HG03097 (cell line): ENCODE measurements at regions not wholly inside any gene's neighbourhood (a gene's known extent, or its start where the extent isn't known, plus 50 kb on each side); places are given as distances from the start of the nearest gene placed in this dataset.

Source experiments
- ATAC-seq: cut with Tn5 transposase; IDR thresholded peaks from one replicate; pipeline ENCODE4 v1.9.1; 2021; ENCODE audit not compliant: unreplicated experiment, low FRiP score

DNA sequence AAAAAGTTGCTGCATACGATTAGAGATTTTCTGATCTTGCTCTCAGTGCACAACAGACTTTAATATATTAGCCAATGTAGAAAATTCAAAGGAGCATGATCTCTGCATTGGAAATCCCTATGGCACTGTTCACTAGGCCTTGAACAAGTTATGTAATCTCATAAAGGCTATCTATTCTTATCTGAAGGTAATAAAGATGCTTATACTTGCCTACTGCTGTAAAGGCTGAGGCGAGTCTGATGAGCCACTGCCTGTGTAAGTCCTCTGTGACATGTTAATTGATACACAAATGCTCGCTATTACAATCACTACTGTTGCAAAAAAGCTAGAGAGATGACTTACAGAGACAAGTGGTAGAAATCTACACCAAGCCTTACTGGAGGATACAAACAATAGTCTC, 207.4 kb downstream of the EPHA4 start:
- ATAC-seq = no peak
